CD1c-positive myeloid dendritic cell (primary cell): ENCODE measurements at regions not wholly inside any gene's neighbourhood (a gene's known extent, or its start where the extent isn't known, plus 50 kb on each side); places are given as distances from the start of the nearest gene placed in this dataset.
"Not testable (repeated sequence)": the region's sequence is repeated elsewhere in the genome, so short reads cannot be mapped to it uniquely, and the experiment has no call there.

Experiments used
- DNase-seq: peaks from one replicate; pipeline ENCODE4 v3.0.0-alpha.2; 2016; ENCODE audit errors: extremely low spot score

GRCh38 chr4:17241835-17242234 is 270.1 kb downstream of the QDPR start:
- DNase-seq, result no peak

GRCh38 chr4:17238633-17239032 is 273.3 kb downstream of the QDPR start:
- no peak for DNase-seq

- no peak for DNase-seq
Observed at GRCh38 chr4:17236686-17237085, 275.2 kb downstream of the QDPR start.

GRCh38 chr4:17234678-17235077 is 277.2 kb downstream of the QDPR start:
- no peak for DNase-seq

- no peak for DNase-seq
Observed at GRCh38 chr4:17232566-17233253, 279.2 kb downstream of the QDPR start.

GRCh38 chr4:17231880-17232475 is 279.9 kb downstream of the QDPR start:
- not testable (repeated sequence) for DNase-seq

GRCh38 chr4:17230727-17231126 is 281.2 kb downstream of the QDPR start:
- DNase-seq, result no peak

- no peak for DNase-seq
Observed at GRCh38 chr4:17220816-17221215, 291.1 kb downstream of the QDPR start.

- no peak for DNase-seq
Observed at GRCh38 chr4:17218786-17219185, 293.1 kb downstream of the QDPR start.

- DNase-seq, result no peak
Observed at GRCh38 chr4:17206829-17207801, 304.8 kb downstream of the QDPR start.

- no peak for DNase-seq
Observed at GRCh38 chr4:17204908-17205307, 306.5 kb upstream of the LDB2 start.

GRCh38 chr4:17203797-17204196 is 305.4 kb upstream of the LDB2 start:
- no peak for DNase-seq

- no peak for DNase-seq
Observed at GRCh38 chr4:17197070-17197469, 298.6 kb upstream of the LDB2 start.

- no peak for DNase-seq
Observed at GRCh38 chr4:17195461-17196275, 297.2 kb upstream of the LDB2 start.

GRCh38 chr4:17194586-17194985 is 296.1 kb upstream of the LDB2 start:
- no peak for DNase-seq

- no peak for DNase-seq
Observed at GRCh38 chr4:17189759-17190158, 291.3 kb upstream of the LDB2 start.

- no peak for DNase-seq
Observed at GRCh38 chr4:17189401-17189720, 290.9 kb upstream of the LDB2 start.

- DNase-seq, result no peak
Observed at GRCh38 chr4:17188547-17189400, 290.3 kb upstream of the LDB2 start.

GRCh38 chr4:17188125-17188524 is 289.7 kb upstream of the LDB2 start:
- no peak for DNase-seq

GRCh38 chr4:17187003-17187402 is 288.6 kb upstream of the LDB2 start:
- no peak for DNase-seq

GRCh38 chr4:17182888-17183287 is 284.4 kb upstream of the LDB2 start:
- no peak for DNase-seq
